Esophagus muscularis mucosa (tissue), 4 donors: ENCODE measurements at regions not wholly inside any gene's neighbourhood (a gene's known extent, or its start where the extent isn't known, plus 50 kb on each side); places are given as distances from the start of the nearest gene placed in this dataset.

Source experiments
- DNase-seq: peaks from one replicate; pipeline ENCODE4 v3.0.0-alpha.2; 2017; ENCODE audit errors: extremely low spot score
- H3K27ac ChIP-seq, 4 donors: fragments of 200-600 bp; sonication (generic); replicated peaks in 1 of 4; 1 replicate in 3 of 4; 2 replicates in 1 of 4; pipeline ENCODE4 v1.5.1; 2016 to 2019; ENCODE audit warnings: mild to moderate bottlenecking in 1 of 4
- H3K27me3 ChIP-seq, 4 donors: fragments of 200-600 bp; sonication (generic); one replicate each; pipeline versions ENCODE4 v1.5.1 to v1.6.0; 2016 to 2019
- H3K36me3 ChIP-seq, 4 donors: fragments of 200-600 bp; sonication (generic); one replicate each; pipeline ENCODE4 v1.5.1; 2016 to 2019
- H3K4me1 ChIP-seq, 4 donors: fragments of 200-600 bp; sonication (generic); one replicate each; pipeline ENCODE4 v1.5.1; 2016 to 2019
- H3K4me3 ChIP-seq, 4 donors: fragments of 200-600 bp; sonication (generic); 1 replicate in 2 of 4; 2 replicates in 2 of 4; pipeline ENCODE4 v1.5.1; 2016 to 2019; ENCODE audit warnings: mild to moderate bottlenecking in 4 of 4, moderate library complexity in 1 of 4
- H3K9me3 ChIP-seq, 4 donors: fragments of 200-600 bp; sonication (generic); 1 replicate in 3 of 4; 2 replicates in 1 of 4; pipeline ENCODE4 v1.5.1; 2016 to 2019
- EP300 ChIP-seq: sonication (generic); formaldehyde crosslinking; IDR thresholded peaks from one replicate; pipeline ENCODE4 v1.6.1; 2017; ENCODE audit warnings: antibody characterized with exemption
- POLR2A ChIP-seq: fragments of 450-650 bp; IDR thresholded peaks from one replicate; pipeline ENCODE4 v1.6.1; 2017; ENCODE audit warnings: antibody characterized with exemption, moderate library complexity, mild to moderate bottlenecking, low read depth
- POLR2AphosphoS5 ChIP-seq, 2 donors: sonication (generic); formaldehyde crosslinking; IDR thresholded peaks; one replicate each; pipeline ENCODE4 v1.6.1; 2017; ENCODE audit warnings: antibody characterized with exemption in 2 of 2
- WGBS: methylation state at CpG from one replicate; pipeline ENCODE4 v1.1.5; 2018; 5-methylcytosine and 5-hydroxymethylcytosine counted together
- intact Hi-C: fragments of 100-400 bp; cut with DNase I; formaldehyde crosslinking; loops from one replicate; pipeline ENCODE4 v1.15.1; 2023
- TF ChIP-seq, protein P1 (sequence below), 3 experiments: fragments of 200-600 bp in 2 of 3; fragments of 450-650 bp in 1 of 3; sonication (generic) in 2 of 3; IDR thresholded peaks; one replicate each; pipeline ENCODE4 v1.5.1; 2017 to 2019; ENCODE audit warnings: antibody characterized with exemption in 3 of 3, mild to moderate bottlenecking in 2 of 3, moderate library complexity in 1 of 3

GRCh38 chr1:47505267-47505666, 67.4 kb downstream of the FOXD2 start:
- H3K4me3 ChIP-seq = no peak overlapping the region
- no peak for DNase-seq
- H3K9me3 ChIP-seq = no peaks in the 10 kb centered on the region
- peaks cover 0 to 81% (median 9%) of the 10 kb centered on the region in 4 donors for H3K27me3 ChIP-seq
- no peak overlapping the region for H3K27ac ChIP-seq
- intact Hi-C loops = no loop called here
- TF ChIP-seq, protein P1, sequence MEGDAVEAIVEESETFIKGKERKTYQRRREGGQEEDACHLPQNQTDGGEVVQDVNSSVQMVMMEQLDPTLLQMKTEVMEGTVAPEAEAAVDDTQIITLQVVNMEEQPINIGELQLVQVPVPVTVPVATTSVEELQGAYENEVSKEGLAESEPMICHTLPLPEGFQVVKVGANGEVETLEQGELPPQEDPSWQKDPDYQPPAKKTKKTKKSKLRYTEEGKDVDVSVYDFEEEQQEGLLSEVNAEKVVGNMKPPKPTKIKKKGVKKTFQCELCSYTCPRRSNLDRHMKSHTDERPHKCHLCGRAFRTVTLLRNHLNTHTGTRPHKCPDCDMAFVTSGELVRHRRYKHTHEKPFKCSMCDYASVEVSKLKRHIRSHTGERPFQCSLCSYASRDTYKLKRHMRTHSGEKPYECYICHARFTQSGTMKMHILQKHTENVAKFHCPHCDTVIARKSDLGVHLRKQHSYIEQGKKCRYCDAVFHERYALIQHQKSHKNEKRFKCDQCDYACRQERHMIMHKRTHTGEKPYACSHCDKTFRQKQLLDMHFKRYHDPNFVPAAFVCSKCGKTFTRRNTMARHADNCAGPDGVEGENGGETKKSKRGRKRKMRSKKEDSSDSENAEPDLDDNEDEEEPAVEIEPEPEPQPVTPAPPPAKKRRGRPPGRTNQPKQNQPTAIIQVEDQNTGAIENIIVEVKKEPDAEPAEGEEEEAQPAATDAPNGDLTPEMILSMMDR (IDR thresholded peaks at IDR 0.05) = no peak
- TF ChIP-seq EP300 (no peak), POLR2A (no peak), POLR2AphosphoS5 (IDR thresholded peaks at IDR 0.05) (no peak)
- H3K36me3 ChIP-seq = no peaks in the 10 kb centered on the region
- 73% methylated on average over 2 of the region's 2 CpGs for WGBS
- peaks cover 10 to 18% (median 18%) of the 10 kb centered on the region in 4 donors for H3K4me1 ChIP-seq

- Histone ChIP-seq H3K36me3 (no peaks in the 10 kb centered on the region), H3K9me3 (no peaks in the 10 kb centered on the region), H3K27ac (no peak overlapping the region), H3K4me1 (peaks cover 10 to 18% (median 18%) of the 10 kb centered on the region in 4 donors), H3K4me3 (no peak overlapping the region), H3K27me3 (peaks cover 0 to 85% (median 9%) of the 10 kb centered on the region in 4 donors)
- 91% methylated on average over 2 of the region's 2 CpGs for WGBS
- intact Hi-C loops = no loop called here
- no peak for DNase-seq
- TF ChIP-seq EP300 = no peak
- no peak for TF ChIP-seq POLR2AphosphoS5 (IDR thresholded peaks at IDR 0.05)
- TF ChIP-seq, protein P1 (IDR thresholded peaks at IDR 0.05) = no peak
- TF ChIP-seq POLR2A = no peak
Observed at GRCh38 chr1:47506053-47506452, 68.2 kb downstream of the FOXD2 start.

- Histone ChIP-seq H3K4me1 (peaks cover 10 to 18% (median 18%) of the 10 kb centered on the region in 4 donors), H3K9me3 (no peaks in the 10 kb centered on the region), H3K36me3 (no peaks in the 10 kb centered on the region), H3K4me3 (no peak overlapping the region), H3K27ac (no peak overlapping the region), H3K27me3 (peaks cover 0 to 85% (median 9%) of the 10 kb centered on the region in 4 donors)
- intact Hi-C loops = no loop called here
- no peak for DNase-seq
- TF ChIP-seq, protein P1 (IDR thresholded peaks at IDR 0.05) = no peak
- TF ChIP-seq EP300 (no peak), POLR2A (no peak), POLR2AphosphoS5 (IDR thresholded peaks at IDR 0.05) (no peak)
- 76% methylated on average over 3 of the region's 3 CpGs for WGBS
Observed at GRCh38 chr1:47507144-47507543, 69.3 kb downstream of the FOXD2 start.

DNA sequence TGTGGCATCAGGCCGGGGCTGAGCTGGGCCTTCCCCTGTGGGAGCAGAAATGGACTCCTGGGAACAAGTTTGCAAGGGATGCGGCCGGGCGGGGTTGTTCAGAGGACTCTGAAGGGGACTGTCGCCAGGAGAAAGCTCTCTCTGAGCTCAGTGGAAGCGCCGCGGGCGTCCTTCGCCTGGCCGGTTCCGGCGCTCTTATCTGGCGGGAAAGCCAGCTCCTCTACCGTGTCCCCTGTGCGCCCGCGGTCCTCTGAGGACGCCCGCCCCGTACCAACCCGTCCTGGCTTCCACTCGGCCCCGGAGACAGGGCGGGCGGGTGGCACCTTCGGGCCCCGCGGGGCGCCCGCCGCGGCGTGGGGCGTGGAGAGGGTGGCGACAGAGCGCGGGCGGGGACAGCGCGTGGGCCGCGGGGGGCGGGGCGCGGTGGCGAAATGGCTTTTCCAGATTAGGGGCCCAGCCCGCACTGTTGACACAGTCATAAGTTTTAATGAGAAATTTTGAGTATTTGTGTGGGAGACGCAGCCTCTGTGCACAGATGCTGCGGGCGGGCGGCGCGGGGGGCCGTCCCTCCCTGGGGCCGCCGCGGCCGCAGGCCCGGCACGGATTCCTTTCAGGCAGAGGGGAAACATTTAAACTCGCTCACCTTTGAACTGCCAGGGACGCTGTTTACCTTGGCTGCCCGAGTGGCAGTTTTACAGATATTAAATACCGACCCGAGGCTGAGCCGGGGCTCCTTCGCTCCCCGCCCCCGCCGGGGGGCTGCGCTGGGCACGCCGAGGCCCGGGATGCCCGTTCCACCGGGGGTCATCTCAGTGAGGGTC, 70.2 kb downstream of the FOXD2 start:
- TF ChIP-seq, protein P1 (IDR thresholded peaks at IDR 0.05) = no peak
- no peak for TF ChIP-seq POLR2AphosphoS5 (IDR thresholded peaks at IDR 0.05)
- TF ChIP-seq POLR2A = no peak
- TF ChIP-seq EP300 = no peak
- H3K4me3 ChIP-seq = peak overlapping the region; percentile 56 to 67 (median 59)
- intact Hi-C loops = no loop called here
- no peaks in the 10 kb centered on the region for H3K36me3 ChIP-seq
- no peaks in the 10 kb centered on the region for H3K9me3 ChIP-seq
- peaks cover 0 to 86% (median 9%) of the 10 kb centered on the region in 4 donors for H3K27me3 ChIP-seq
- no peak overlapping the region for H3K27ac ChIP-seq
- no peak for DNase-seq
- 6% methylated on average over 24 of the region's 77 CpGs for WGBS
- peaks cover 10 to 18% (median 18%) of the 10 kb centered on the region in 4 donors for H3K4me1 ChIP-seq
